ENCODE measurements at regions not wholly inside any gene's neighbourhood (a gene's known extent, or its start where the extent isn't known, plus 50 kb on each side); places are given as distances from the start of the nearest gene placed in this dataset.

GRCh38 chr10:104577861-104578521 lies 63.1 kb upstream of the SORCS3 start:
- no peak overlapping the region for H3K4me3 Mint-ChIP-seq
- H3K36me3 Mint-ChIP-seq (ENCODE audit: insufficient read depth), result peaks cover 3% of the 10 kb centered on the region
- H3K27me3 Mint-ChIP-seq, result peaks cover 42% of the 10 kb centered on the region
- peaks cover 10% of the 10 kb centered on the region for H3K4me1 Mint-ChIP-seq
- no peak overlapping the region for H3K27ac Mint-ChIP-seq (ENCODE audit: low read depth)
- H3K9me3 Mint-ChIP-seq, result no peaks in the 10 kb centered on the region
- DNase-seq (ENCODE audit: low spot score in 2 of 2), result no peak
- no peak for ATAC-seq (replicated peaks; ENCODE audit: extremely low read depth, poor library complexity, severe bottlenecking)

GRCh38 chr10:104578671-104579070 lies 62.4 kb upstream of the SORCS3 start:
- no peaks in the 10 kb centered on the region for H3K9me3 Mint-ChIP-seq
- ATAC-seq (replicated peaks; ENCODE audit: extremely low read depth, poor library complexity, severe bottlenecking) (no peak), DNase-seq (ENCODE audit: low spot score in 2 of 2) (no peak)
- H3K27me3 Mint-ChIP-seq, result peaks cover 45% of the 10 kb centered on the region
- no peak overlapping the region for H3K27ac Mint-ChIP-seq (ENCODE audit: low read depth)
- H3K36me3 Mint-ChIP-seq (ENCODE audit: insufficient read depth), result peaks cover 4% of the 10 kb centered on the region
- peaks cover 10% of the 10 kb centered on the region for H3K4me1 Mint-ChIP-seq
- H3K4me3 Mint-ChIP-seq, result no peak overlapping the region

GRCh38 chr10:104579136-104579535 lies 62.0 kb upstream of the SORCS3 start:
- Mint-ChIP-seq H3K36me3 (ENCODE audit: insufficient read depth) (peaks cover 4% of the 10 kb centered on the region), H3K4me1 (peaks cover 10% of the 10 kb centered on the region), H3K27me3 (peaks cover 49% of the 10 kb centered on the region), H3K4me3 (no peak overlapping the region), H3K9me3 (no peaks in the 10 kb centered on the region), H3K27ac (ENCODE audit: low read depth) (no peak overlapping the region)
- DNase-seq (ENCODE audit: low spot score in 2 of 2) (no peak), ATAC-seq (replicated peaks; ENCODE audit: extremely low read depth, poor library complexity, severe bottlenecking) (no peak)

GRCh38 chr10:104580321-104580720 lies 60.8 kb upstream of the SORCS3 start:
- ATAC-seq (replicated peaks; ENCODE audit: extremely low read depth, poor library complexity, severe bottlenecking) (no peak), DNase-seq (ENCODE audit: low spot score in 2 of 2) (no peak)
- H3K36me3 Mint-ChIP-seq (ENCODE audit: insufficient read depth), result peaks cover 4% of the 10 kb centered on the region

GRCh38 chr10:104580774-104581675 lies 60.1 kb upstream of the SORCS3 start:
- peaks cover 14% of the 10 kb centered on the region for H3K4me1 Mint-ChIP-seq
- H3K9me3 Mint-ChIP-seq, result no peaks in the 10 kb centered on the region
- ATAC-seq (replicated peaks; ENCODE audit: extremely low read depth, poor library complexity, severe bottlenecking) (no peak), DNase-seq (ENCODE audit: low spot score in 2 of 2) (peak; percentile 46 to 51)
- peaks cover 58% of the 10 kb centered on the region for H3K27me3 Mint-ChIP-seq
- no peak overlapping the region for H3K27ac Mint-ChIP-seq (ENCODE audit: low read depth)
- H3K4me3 Mint-ChIP-seq, result no peak overlapping the region
- H3K36me3 Mint-ChIP-seq (ENCODE audit: insufficient read depth), result peaks cover 4% of the 10 kb centered on the region

More at GRCh38 chr10:104580321-104580720, 60.8 kb upstream of the SORCS3 start:
- peaks cover 10% of the 10 kb centered on the region for H3K4me1 Mint-ChIP-seq
- no peak overlapping the region for H3K27ac Mint-ChIP-seq (ENCODE audit: low read depth)
- no peaks in the 10 kb centered on the region for H3K9me3 Mint-ChIP-seq
- peaks cover 58% of the 10 kb centered on the region for H3K27me3 Mint-ChIP-seq
- H3K4me3 Mint-ChIP-seq, result no peak overlapping the region

GRCh38 chr10:104581884-104582601 lies 59.0 kb upstream of the SORCS3 start:
- peaks cover 58% of the 10 kb centered on the region for H3K27me3 Mint-ChIP-seq
- H3K9me3 Mint-ChIP-seq, result no peaks in the 10 kb centered on the region
- no peak for DNase-seq (ENCODE audit: low spot score in 2 of 2)
- H3K4me1 Mint-ChIP-seq, result peaks cover 22% of the 10 kb centered on the region
- H3K36me3 Mint-ChIP-seq (ENCODE audit: insufficient read depth), result peaks cover 2% of the 10 kb centered on the region
- no peak overlapping the region for H3K27ac Mint-ChIP-seq (ENCODE audit: low read depth)
- ATAC-seq (replicated peaks; ENCODE audit: extremely low read depth, poor library complexity, severe bottlenecking), result no peak
- H3K4me3 Mint-ChIP-seq, result no peak overlapping the region

- DNase-seq (ENCODE audit: low spot score in 2 of 2) (no peak), ATAC-seq (replicated peaks; ENCODE audit: extremely low read depth, poor library complexity, severe bottlenecking) (no peak)
- Mint-ChIP-seq H3K9me3 (no peaks in the 10 kb centered on the region), H3K27ac (ENCODE audit: low read depth) (no peak overlapping the region), H3K4me1 (peaks cover 27% of the 10 kb centered on the region), H3K27me3 (peaks cover 54% of the 10 kb centered on the region), H3K4me3 (no peak overlapping the region), H3K36me3 (ENCODE audit: insufficient read depth) (peaks cover 2% of the 10 kb centered on the region)
Observed at GRCh38 chr10:104582602-104582951, 58.5 kb upstream of the SORCS3 start.

GRCh38 chr10:104582966-104583365 lies 58.1 kb upstream of the SORCS3 start:
- peaks cover 28% of the 10 kb centered on the region for H3K4me1 Mint-ChIP-seq
- peaks cover 2% of the 10 kb centered on the region for H3K36me3 Mint-ChIP-seq (ENCODE audit: insufficient read depth)
- no peaks in the 10 kb centered on the region for H3K9me3 Mint-ChIP-seq
- H3K4me3 Mint-ChIP-seq, result no peak overlapping the region
- ATAC-seq (replicated peaks; ENCODE audit: extremely low read depth, poor library complexity, severe bottlenecking) (no peak), DNase-seq (ENCODE audit: low spot score in 2 of 2) (no peak)
- H3K27me3 Mint-ChIP-seq, result peaks cover 50% of the 10 kb centered on the region
- no peak overlapping the region for H3K27ac Mint-ChIP-seq (ENCODE audit: low read depth)

GRCh38 chr10:104584541-104584940 lies 56.5 kb upstream of the SORCS3 start:
- Mint-ChIP-seq H3K27me3 (peaks cover 55% of the 10 kb centered on the region), H3K27ac (ENCODE audit: low read depth) (no peak overlapping the region), H3K36me3 (ENCODE audit: insufficient read depth) (peaks cover 2% of the 10 kb centered on the region), H3K9me3 (no peaks in the 10 kb centered on the region), H3K4me1 (peaks cover 28% of the 10 kb centered on the region), H3K4me3 (no peak overlapping the region)
- ATAC-seq (replicated peaks; ENCODE audit: extremely low read depth, poor library complexity, severe bottlenecking) (no peak), DNase-seq (ENCODE audit: low spot score in 2 of 2) (no peak)

GRCh38 chr10:104587751-104588150 lies 53.3 kb upstream of the SORCS3 start:
- peaks cover 2% of the 10 kb centered on the region for H3K36me3 Mint-ChIP-seq (ENCODE audit: insufficient read depth)
- H3K27ac Mint-ChIP-seq (ENCODE audit: low read depth), result no peak overlapping the region
- H3K27me3 Mint-ChIP-seq, result peaks cover 47% of the 10 kb centered on the region
- ATAC-seq (replicated peaks; ENCODE audit: extremely low read depth, poor library complexity, severe bottlenecking), result no peak
- DNase-seq (ENCODE audit: low spot score in 2 of 2), result no peak
- H3K9me3 Mint-ChIP-seq, result no peaks in the 10 kb centered on the region
- peaks cover 18% of the 10 kb centered on the region for H3K4me1 Mint-ChIP-seq
- H3K4me3 Mint-ChIP-seq, result no peak overlapping the region

- H3K9me3 Mint-ChIP-seq, result no peaks in the 10 kb centered on the region
- H3K4me1 Mint-ChIP-seq, result peaks cover 18% of the 10 kb centered on the region
- no peak for ATAC-seq (replicated peaks; ENCODE audit: extremely low read depth, poor library complexity, severe bottlenecking)
- H3K4me3 Mint-ChIP-seq, result no peak overlapping the region
- no peaks in the 10 kb centered on the region for H3K36me3 Mint-ChIP-seq (ENCODE audit: insufficient read depth)
- no peak overlapping the region for H3K27ac Mint-ChIP-seq (ENCODE audit: low read depth)
- peaks cover 50% of the 10 kb centered on the region for H3K27me3 Mint-ChIP-seq
- no peak for DNase-seq (ENCODE audit: low spot score in 2 of 2)
Observed at GRCh38 chr10:104589431-104589830, 51.7 kb upstream of the SORCS3 start.

GRCh38 chr10:104589871-104590270 lies 51.2 kb upstream of the SORCS3 start:
- H3K36me3 Mint-ChIP-seq (ENCODE audit: insufficient read depth), result no peaks in the 10 kb centered on the region
- no peak for DNase-seq (ENCODE audit: low spot score in 2 of 2)
- H3K4me1 Mint-ChIP-seq, result peaks cover 18% of the 10 kb centered on the region
- ATAC-seq (replicated peaks; ENCODE audit: extremely low read depth, poor library complexity, severe bottlenecking), result no peak
- H3K9me3 Mint-ChIP-seq, result no peaks in the 10 kb centered on the region
- H3K27ac Mint-ChIP-seq (ENCODE audit: low read depth), result no peak overlapping the region
- peaks cover 50% of the 10 kb centered on the region for H3K27me3 Mint-ChIP-seq
- no peak overlapping the region for H3K4me3 Mint-ChIP-seq

Data from central memory CD8-positive, alpha-beta T cell (primary cell).